GM12872 (cell line): ENCODE measurements at regions not wholly inside any gene's neighbourhood (a gene's known extent, or its start where the extent isn't known, plus 50 kb on each side); places are given as distances from the start of the nearest gene placed in this dataset.

Experiments
- CTCF ChIP-seq: IDR thresholded peaks from 3 replicates; pipeline ENCODE4 v1.5.1; 2011; ENCODE audit warnings: low read depth, mild to moderate bottlenecking, low read length, moderate library complexity; ENCODE audit not compliant: insufficient read depth

- no peak for TF ChIP-seq CTCF
Measured at GRCh38 chr6:4672772-4673171, 103.4 kb upstream of the CDYL start.

GRCh38 chr6:4671587-4672115, 104.6 kb upstream of the CDYL start:
- no peak for TF ChIP-seq CTCF

- no peak for TF ChIP-seq CTCF
Measured at GRCh38 chr6:4670824-4671409, 105.3 kb upstream of the CDYL start.

GRCh38 chr6:4670290-4670689, 105.9 kb upstream of the CDYL start:
- no peak for TF ChIP-seq CTCF

GRCh38 chr6:4668271-4669179, 107.7 kb upstream of the CDYL start:
- TF ChIP-seq CTCF = no peak

GRCh38 chr6:4667591-4667990, 108.6 kb upstream of the CDYL start:
- TF ChIP-seq CTCF = no peak

- TF ChIP-seq CTCF = no peak
Measured at GRCh38 chr6:4666886-4667513, 109.2 kb upstream of the CDYL start.
